WTC11 (cell line): ENCODE measurements at regions not wholly inside any gene's neighbourhood (a gene's known extent, or its start where the extent isn't known, plus 50 kb on each side); places are given as distances from the start of the nearest gene placed in this dataset.

Source experiments
- ATAC-seq: fragments of 200-7000 bp; cut with Tn5 transposase; 2 replicates; pipeline ENCODE4 v1.10.0; 2021; ENCODE audit warnings: mild to moderate bottlenecking, moderate library complexity
- CTCF ChIA-PET: fragments of 300-600 bp; sonication (Branson Sonifier 250); formaldehyde crosslinking; loops from one replicate; lab custom pipeline; 2021; ENCODE audit warnings: antibody characterized with exemption; lab: Charles Lee
- POLR2A ChIA-PET: fragments of 350-600 bp; sonication (Branson Sonifier 250); formaldehyde crosslinking; loops from one replicate; lab custom pipeline; 2021; ENCODE audit warnings: antibody characterized with exemption; lab: Charles Lee
- DNase-seq: peaks from one replicate; pipeline ENCODE4 v3.0.0; 2021; ENCODE audit warnings: low spot score
- H3K27ac Mint-ChIP-seq: 2 replicates; pipeline ENCODE4 v1.8.0; 2021; ENCODE audit warnings: mixed read lengths
- H3K27me3 Mint-ChIP-seq: 2 replicates; pipeline ENCODE4 v1.8.0; 2021; ENCODE audit warnings: low read depth, mild to moderate bottlenecking, moderate library complexity, mixed read lengths
- H3K36me3 Mint-ChIP-seq: 2 replicates; pipeline ENCODE4 v1.8.0; 2021; ENCODE audit warnings: mixed read lengths
- H3K4me1 Mint-ChIP-seq: 2 replicates; pipeline ENCODE4 v1.8.0; 2022; ENCODE audit warnings: mixed read lengths
- H3K4me3 Mint-ChIP-seq: 2 replicates; pipeline ENCODE4 v1.8.0; 2021; ENCODE audit warnings: mild to moderate bottlenecking, moderate library complexity, mixed read lengths
- H3K9me3 Mint-ChIP-seq: 2 replicates; pipeline ENCODE4 v1.8.0; 2021; ENCODE audit warnings: mixed read lengths
- CBFB ChIP-seq: sonication (generic); formaldehyde crosslinking; IDR thresholded peaks from 2 replicates; pipeline ENCODE4 v1.8.1; 2022; ENCODE audit warnings: mild to moderate bottlenecking, low read depth, missing genetic modification reagents
- FOXK1 ChIP-seq: sonication (generic); formaldehyde crosslinking; IDR thresholded peaks from 2 replicates; pipeline ENCODE4 v1.8.0; 2022; ENCODE audit warnings: mild to moderate bottlenecking, moderate library complexity, missing genetic modification reagents
- FOXP1 ChIP-seq: sonication (generic); formaldehyde crosslinking; IDR thresholded peaks from 2 replicates; pipeline ENCODE4 v1.8.0; 2022; ENCODE audit warnings: missing genetic modification reagents, mild to moderate bottlenecking, moderate library complexity, borderline replicate concordance
- HMGA2 ChIP-seq: fragments of 250-450 bp; sonication (Bioruptor Pico); IDR thresholded peaks from 2 replicates; pipeline ENCODE4 v1.4.0; 2021; ENCODE audit warnings: mild to moderate bottlenecking, moderate library complexity
- JUN ChIP-seq: sonication (generic); formaldehyde crosslinking; IDR thresholded peaks from 2 replicates; pipeline ENCODE4 v1.8.0; 2023; ENCODE audit warnings: mild to moderate bottlenecking, missing genetic modification reagents
- MYBL2 ChIP-seq: sonication (generic); formaldehyde crosslinking; IDR thresholded peaks from 2 replicates; pipeline ENCODE4 v1.8.1; 2023; ENCODE audit warnings: mild to moderate bottlenecking, moderate library complexity, missing genetic modification reagents
- NFATC4 ChIP-seq: fragments of 250-450 bp; sonication (Bioruptor Pico); IDR thresholded peaks from 2 replicates; pipeline ENCODE4 v1.9.0; 2021; ENCODE audit warnings: mild to moderate bottlenecking
- NFE2L1 ChIP-seq: sonication (generic); formaldehyde crosslinking; IDR thresholded peaks from 2 replicates; pipeline ENCODE4 v1.8.1; 2023; ENCODE audit warnings: missing genetic modification reagents
- NFYB ChIP-seq: sonication (generic); formaldehyde crosslinking; conservative IDR thresholded peaks from 2 replicates; pipeline ENCODE4 v1.8.0; 2022; ENCODE audit warnings: low read depth, missing genetic modification reagents
- NR1H2 ChIP-seq: sonication (generic); formaldehyde crosslinking; IDR thresholded peaks from 2 replicates; pipeline ENCODE4 v1.9.0; 2021; ENCODE audit warnings: mild to moderate bottlenecking, moderate library complexity, missing genetic modification reagents
- OVOL2 ChIP-seq: fragments of 250-450 bp; sonication (Bioruptor Pico); IDR thresholded peaks from 2 replicates; pipeline ENCODE4 v1.9.0; 2021; ENCODE audit warnings: mild to moderate bottlenecking, borderline replicate concordance
- RELA ChIP-seq: sonication (generic); formaldehyde crosslinking; IDR thresholded peaks from 2 replicates; pipeline ENCODE4 v1.8.1; 2022; ENCODE audit warnings: missing genetic modification reagents, mild to moderate bottlenecking, borderline replicate concordance
- RORB ChIP-seq: fragments of 250-450 bp; sonication (Bioruptor Pico); IDR thresholded peaks from 2 replicates; pipeline ENCODE4 v1.9.0; 2021; ENCODE audit warnings: mild to moderate bottlenecking
- SMAD4 ChIP-seq: sonication (generic); formaldehyde crosslinking; IDR thresholded peaks from 2 replicates; pipeline ENCODE4 v1.8.0; 2022; ENCODE audit warnings: mild to moderate bottlenecking, missing genetic modification reagents
- TCF7 ChIP-seq: sonication (generic); formaldehyde crosslinking; IDR thresholded peaks from 2 replicates; pipeline ENCODE4 v1.8.0; 2022; ENCODE audit warnings: mild to moderate bottlenecking, low read depth, missing genetic modification reagents, moderate library complexity
- TEAD4 ChIP-seq: sonication (generic); formaldehyde crosslinking; IDR thresholded peaks from 2 replicates; pipeline ENCODE4 v1.8.0; 2022; ENCODE audit warnings: mild to moderate bottlenecking, missing genetic modification reagents
- ZNF263 ChIP-seq: sonication (generic); formaldehyde crosslinking; IDR thresholded peaks from 2 replicates; pipeline ENCODE4 v1.8.1; 2022; ENCODE audit warnings: low read depth, mild to moderate bottlenecking, moderate library complexity, missing genetic modification reagents
- ZNF396 ChIP-seq: fragments of 250-450 bp; sonication (Bioruptor Pico); IDR thresholded peaks from 2 replicates; pipeline ENCODE4 v1.8.0; 2021; ENCODE audit warnings: mild to moderate bottlenecking, moderate library complexity, borderline replicate concordance
- TF ChIP-seq, protein P1 (sequence below): sonication (generic); formaldehyde crosslinking; conservative IDR thresholded peaks from 2 replicates; pipeline ENCODE4 v1.8.1; 2022; ENCODE audit warnings: mild to moderate bottlenecking, missing genetic modification reagents
- TF ChIP-seq, protein P2 (sequence below): sonication (generic); formaldehyde crosslinking; IDR thresholded peaks from 2 replicates; pipeline ENCODE4 v1.8.1; 2023; ENCODE audit warnings: mild to moderate bottlenecking, missing genetic modification reagents, moderate library complexity
- TF ChIP-seq, protein P3 (sequence below): sonication (generic); formaldehyde crosslinking; IDR thresholded peaks from 2 replicates; pipeline ENCODE4 v1.8.1; 2023; ENCODE audit warnings: mild to moderate bottlenecking, missing genetic modification reagents, borderline replicate concordance
- TF ChIP-seq, protein P4 (sequence below): fragments of 250-450 bp; sonication (Bioruptor Pico); IDR thresholded peaks from 2 replicates; pipeline ENCODE4 v1.9.0; 2021; ENCODE audit warnings: moderate library complexity, mild to moderate bottlenecking, inconsistent platforms, borderline replicate concordance
- TF ChIP-seq, protein P5 (sequence below): sonication (generic); formaldehyde crosslinking; IDR thresholded peaks from 2 replicates; pipeline ENCODE4 v1.8.0; 2022; ENCODE audit warnings: mild to moderate bottlenecking, missing genetic modification reagents
- TF ChIP-seq, protein P6 (sequence below): sonication (generic); formaldehyde crosslinking; IDR thresholded peaks from 2 replicates; pipeline ENCODE4 v1.8.0; 2022; ENCODE audit warnings: mild to moderate bottlenecking, missing genetic modification reagents
- TF ChIP-seq, protein P7 (sequence below): sonication (generic); formaldehyde crosslinking; IDR thresholded peaks from 2 replicates; pipeline ENCODE4 v1.8.0; 2022; ENCODE audit warnings: missing genetic modification reagents

DNA sequence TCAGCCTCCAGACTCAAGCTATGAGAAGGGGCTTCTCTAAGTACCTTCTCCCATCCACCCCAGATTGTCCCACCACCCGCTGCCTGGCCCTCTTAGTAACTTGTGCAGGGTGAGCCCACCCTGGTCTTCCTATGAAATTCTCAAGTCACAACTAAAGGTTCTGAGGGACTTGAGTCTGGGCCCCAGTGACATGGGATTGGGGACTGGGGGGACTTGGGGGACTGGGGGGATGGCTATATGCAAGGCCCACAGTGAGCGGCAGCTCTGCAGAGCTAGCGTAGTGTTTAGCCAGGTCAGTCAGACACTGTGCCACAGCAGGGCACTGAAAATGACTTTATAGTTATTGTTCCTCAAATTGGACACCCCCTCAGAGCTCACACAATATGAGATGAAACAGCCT lies 622.3 kb upstream of the CADM1 start (continued):
- TF ChIP-seq, protein P1, sequence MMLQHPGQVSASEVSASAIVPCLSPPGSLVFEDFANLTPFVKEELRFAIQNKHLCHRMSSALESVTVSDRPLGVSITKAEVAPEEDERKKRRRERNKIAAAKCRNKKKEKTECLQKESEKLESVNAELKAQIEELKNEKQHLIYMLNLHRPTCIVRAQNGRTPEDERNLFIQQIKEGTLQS, result no peak
- TF ChIP-seq, protein P2, sequence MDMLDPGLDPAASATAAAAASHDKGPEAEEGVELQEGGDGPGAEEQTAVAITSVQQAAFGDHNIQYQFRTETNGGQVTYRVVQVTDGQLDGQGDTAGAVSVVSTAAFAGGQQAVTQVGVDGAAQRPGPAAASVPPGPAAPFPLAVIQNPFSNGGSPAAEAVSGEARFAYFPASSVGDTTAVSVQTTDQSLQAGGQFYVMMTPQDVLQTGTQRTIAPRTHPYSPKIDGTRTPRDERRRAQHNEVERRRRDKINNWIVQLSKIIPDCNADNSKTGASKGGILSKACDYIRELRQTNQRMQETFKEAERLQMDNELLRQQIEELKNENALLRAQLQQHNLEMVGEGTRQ (CRISPR knock-in tag), result no peak

DNA sequence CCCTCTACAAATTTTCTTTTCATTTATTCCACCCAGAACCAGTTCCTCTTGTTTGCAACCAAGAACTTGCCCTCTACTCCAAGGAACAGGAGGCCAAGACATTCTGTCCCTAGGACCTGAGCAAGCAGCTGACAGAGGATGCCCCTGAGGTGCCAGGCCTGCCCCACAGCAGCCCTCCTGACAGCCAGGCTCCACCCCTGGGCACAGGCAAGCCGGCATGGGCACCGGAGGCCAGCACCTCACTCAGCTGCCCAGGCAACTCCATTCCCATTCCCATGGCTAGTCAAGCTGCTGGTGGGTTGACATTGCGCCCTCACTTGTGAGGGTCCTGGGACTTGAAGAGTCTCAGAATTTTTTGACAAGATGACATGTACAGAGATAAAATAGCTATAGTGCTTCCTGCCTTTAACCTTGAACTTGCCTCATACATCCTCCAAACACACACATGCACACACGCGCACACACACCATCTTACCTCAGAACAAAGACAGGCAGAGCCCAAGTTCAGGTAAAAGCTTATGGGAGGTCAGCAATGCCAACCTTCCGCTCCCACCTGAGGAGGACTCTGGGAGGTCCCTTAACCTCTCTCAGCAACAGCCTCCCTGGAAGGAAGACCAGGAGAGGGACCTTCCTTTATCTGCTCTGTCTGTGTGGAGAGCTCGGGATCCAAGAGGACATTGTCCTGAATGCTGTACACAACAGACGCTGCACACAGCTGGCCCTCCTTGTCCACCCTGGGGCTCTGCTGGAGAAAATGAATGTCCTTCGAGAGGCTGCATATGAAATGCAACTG lies 620.9 kb upstream of the CADM1 start:
- CTCF ChIA-PET, result no interaction called here
- no peaks in the 10 kb centered on the region for H3K9me3 Mint-ChIP-seq

DNA sequence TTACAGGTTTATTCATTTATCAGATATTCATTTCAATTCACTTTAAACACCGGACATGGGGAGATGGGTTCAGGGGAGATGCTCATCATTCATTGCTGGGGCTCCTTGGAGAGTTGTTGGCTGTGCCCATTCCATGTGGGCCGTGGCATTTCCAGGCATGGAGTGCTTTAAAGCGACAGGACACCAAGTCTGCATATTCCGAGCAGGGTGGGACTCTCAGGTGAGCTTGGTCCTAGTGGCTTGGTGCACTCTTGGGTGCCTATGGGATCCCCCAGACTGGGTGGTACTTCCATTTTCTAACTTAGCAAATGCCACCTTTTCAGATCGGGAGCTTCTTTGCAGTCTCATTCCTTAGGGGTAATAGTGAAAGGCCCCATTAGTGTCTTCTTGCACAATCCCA lies 619.5 kb upstream of the CADM1 start:
- Mint-ChIP-seq H3K9me3 (no peaks in the 10 kb centered on the region), H3K27ac (no peak overlapping the region), H3K4me1 (no peaks in the 10 kb centered on the region), H3K4me3 (no peak overlapping the region), H3K36me3 (no peaks in the 10 kb centered on the region)
- POLR2A ChIA-PET, result no interaction called here
- TF ChIP-seq, protein P3, sequence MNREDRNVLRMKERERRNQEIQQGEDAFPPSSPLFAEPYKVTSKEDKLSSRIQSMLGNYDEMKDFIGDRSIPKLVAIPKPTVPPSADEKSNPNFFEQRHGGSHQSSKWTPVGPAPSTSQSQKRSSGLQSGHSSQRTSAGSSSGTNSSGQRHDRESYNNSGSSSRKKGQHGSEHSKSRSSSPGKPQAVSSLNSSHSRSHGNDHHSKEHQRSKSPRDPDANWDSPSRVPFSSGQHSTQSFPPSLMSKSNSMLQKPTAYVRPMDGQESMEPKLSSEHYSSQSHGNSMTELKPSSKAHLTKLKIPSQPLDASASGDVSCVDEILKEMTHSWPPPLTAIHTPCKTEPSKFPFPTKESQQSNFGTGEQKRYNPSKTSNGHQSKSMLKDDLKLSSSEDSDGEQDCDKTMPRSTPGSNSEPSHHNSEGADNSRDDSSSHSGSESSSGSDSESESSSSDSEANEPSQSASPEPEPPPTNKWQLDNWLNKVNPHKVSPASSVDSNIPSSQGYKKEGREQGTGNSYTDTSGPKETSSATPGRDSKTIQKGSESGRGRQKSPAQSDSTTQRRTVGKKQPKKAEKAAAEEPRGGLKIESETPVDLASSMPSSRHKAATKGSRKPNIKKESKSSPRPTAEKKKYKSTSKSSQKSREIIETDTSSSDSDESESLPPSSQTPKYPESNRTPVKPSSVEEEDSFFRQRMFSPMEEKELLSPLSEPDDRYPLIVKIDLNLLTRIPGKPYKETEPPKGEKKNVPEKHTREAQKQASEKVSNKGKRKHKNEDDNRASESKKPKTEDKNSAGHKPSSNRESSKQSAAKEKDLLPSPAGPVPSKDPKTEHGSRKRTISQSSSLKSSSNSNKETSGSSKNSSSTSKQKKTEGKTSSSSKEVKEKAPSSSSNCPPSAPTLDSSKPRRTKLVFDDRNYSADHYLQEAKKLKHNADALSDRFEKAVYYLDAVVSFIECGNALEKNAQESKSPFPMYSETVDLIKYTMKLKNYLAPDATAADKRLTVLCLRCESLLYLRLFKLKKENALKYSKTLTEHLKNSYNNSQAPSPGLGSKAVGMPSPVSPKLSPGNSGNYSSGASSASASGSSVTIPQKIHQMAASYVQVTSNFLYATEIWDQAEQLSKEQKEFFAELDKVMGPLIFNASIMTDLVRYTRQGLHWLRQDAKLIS (CRISPR knock-in tag), result no peak
- TF ChIP-seq, protein P4, sequence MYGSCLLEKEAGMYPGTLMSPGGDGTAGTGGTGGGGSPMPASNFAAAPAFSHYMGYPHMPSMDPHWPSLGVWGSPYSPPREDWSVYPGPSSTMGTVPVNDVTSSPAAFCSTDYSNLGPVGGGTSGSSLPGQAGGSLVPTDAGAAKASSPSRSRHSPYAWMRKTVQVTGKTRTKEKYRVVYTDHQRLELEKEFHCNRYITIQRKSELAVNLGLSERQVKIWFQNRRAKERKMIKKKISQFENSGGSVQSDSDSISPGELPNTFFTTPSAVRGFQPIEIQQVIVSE (CRISPR knock-in tag), result no peak
- TF ChIP-seq, protein P5, sequence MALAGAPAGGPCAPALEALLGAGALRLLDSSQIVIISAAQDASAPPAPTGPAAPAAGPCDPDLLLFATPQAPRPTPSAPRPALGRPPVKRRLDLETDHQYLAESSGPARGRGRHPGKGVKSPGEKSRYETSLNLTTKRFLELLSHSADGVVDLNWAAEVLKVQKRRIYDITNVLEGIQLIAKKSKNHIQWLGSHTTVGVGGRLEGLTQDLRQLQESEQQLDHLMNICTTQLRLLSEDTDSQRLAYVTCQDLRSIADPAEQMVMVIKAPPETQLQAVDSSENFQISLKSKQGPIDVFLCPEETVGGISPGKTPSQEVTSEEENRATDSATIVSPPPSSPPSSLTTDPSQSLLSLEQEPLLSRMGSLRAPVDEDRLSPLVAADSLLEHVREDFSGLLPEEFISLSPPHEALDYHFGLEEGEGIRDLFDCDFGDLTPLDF (CRISPR knock-in tag), result no peak
- TF ChIP-seq HMGA2 (CRISPR knock-in tag) (no peak), RORB (CRISPR knock-in tag) (no peak), SMAD4 (CRISPR knock-in tag) (no peak), TEAD4 (CRISPR knock-in tag) (no peak), ZNF263 (no peak), MYBL2 (CRISPR knock-in tag) (no peak)
- TF ChIP-seq, protein P6, sequence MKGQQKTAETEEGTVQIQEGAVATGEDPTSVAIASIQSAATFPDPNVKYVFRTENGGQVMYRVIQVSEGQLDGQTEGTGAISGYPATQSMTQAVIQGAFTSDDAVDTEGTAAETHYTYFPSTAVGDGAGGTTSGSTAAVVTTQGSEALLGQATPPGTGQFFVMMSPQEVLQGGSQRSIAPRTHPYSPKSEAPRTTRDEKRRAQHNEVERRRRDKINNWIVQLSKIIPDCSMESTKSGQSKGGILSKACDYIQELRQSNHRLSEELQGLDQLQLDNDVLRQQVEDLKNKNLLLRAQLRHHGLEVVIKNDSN (CRISPR knock-in tag), result no peak
- TF ChIP-seq, all 79 proteins: peak for 0
- CTCF ChIA-PET, result interaction anchor here (1.1 kb wide), 1 partner anchor 135 kb away, joined by 3 read pairs; no protein-coding TSS in a partner anchor
- DNase-seq (no peak), ATAC-seq (no peak)
- H3K27me3 Mint-ChIP-seq, result peaks cover under 1% of the 10 kb centered on the region; the same call in 1 of the 2 replicates

More for the DNA sequence above, 620.9 kb upstream of the CADM1 start:
- POLR2A ChIA-PET, result no interaction called here
- Mint-ChIP-seq H3K27ac (no peak overlapping the region), H3K4me1 (no peaks in the 10 kb centered on the region)
- TF ChIP-seq NFYB (CRISPR knock-in tag), result no peak
- no peak for TF ChIP-seq OVOL2 (CRISPR knock-in tag)
- TF ChIP-seq ZNF396 (CRISPR knock-in tag), result no peak
- TF ChIP-seq CBFB, result no peak
- TF ChIP-seq, protein P7, sequence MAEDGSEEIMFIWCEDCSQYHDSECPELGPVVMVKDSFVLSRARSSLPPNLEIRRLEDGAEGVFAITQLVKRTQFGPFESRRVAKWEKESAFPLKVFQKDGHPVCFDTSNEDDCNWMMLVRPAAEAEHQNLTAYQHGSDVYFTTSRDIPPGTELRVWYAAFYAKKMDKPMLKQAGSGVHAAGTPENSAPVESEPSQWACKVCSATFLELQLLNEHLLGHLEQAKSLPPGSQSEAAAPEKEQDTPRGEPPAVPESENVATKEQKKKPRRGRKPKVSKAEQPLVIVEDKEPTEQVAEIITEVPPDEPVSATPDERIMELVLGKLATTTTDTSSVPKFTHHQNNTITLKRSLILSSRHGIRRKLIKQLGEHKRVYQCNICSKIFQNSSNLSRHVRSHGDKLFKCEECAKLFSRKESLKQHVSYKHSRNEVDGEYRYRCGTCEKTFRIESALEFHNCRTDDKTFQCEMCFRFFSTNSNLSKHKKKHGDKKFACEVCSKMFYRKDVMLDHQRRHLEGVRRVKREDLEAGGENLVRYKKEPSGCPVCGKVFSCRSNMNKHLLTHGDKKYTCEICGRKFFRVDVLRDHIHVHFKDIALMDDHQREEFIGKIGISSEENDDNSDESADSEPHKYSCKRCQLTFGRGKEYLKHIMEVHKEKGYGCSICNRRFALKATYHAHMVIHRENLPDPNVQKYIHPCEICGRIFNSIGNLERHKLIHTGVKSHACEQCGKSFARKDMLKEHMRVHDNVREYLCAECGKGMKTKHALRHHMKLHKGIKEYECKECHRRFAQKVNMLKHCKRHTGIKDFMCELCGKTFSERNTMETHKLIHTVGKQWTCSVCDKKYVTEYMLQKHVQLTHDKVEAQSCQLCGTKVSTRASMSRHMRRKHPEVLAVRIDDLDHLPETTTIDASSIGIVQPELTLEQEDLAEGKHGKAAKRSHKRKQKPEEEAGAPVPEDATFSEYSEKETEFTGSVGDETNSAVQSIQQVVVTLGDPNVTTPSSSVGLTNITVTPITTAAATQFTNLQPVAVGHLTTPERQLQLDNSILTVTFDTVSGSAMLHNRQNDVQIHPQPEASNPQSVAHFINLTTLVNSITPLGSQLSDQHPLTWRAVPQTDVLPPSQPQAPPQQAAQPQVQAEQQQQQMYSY (CRISPR knock-in tag), result no peak
- TF ChIP-seq TCF7 (CRISPR knock-in tag), result no peak
- TF ChIP-seq FOXK1 (CRISPR knock-in tag), result no peak
- no peak for TF ChIP-seq NFATC4 (CRISPR knock-in tag)
- no peak for TF ChIP-seq NR1H2 (CRISPR knock-in tag)
- no peak for TF ChIP-seq FOXP1 (CRISPR knock-in tag)
- no peak for TF ChIP-seq NFE2L1 (CRISPR knock-in tag)
- TF ChIP-seq RELA (CRISPR knock-in tag), result no peak
- TF ChIP-seq RORB (CRISPR knock-in tag), result no peak
- no peak for TF ChIP-seq JUN (CRISPR knock-in tag)
- TF ChIP-seq, all 79 proteins: peak for 0
- H3K27me3 Mint-ChIP-seq, result no peaks in the 10 kb centered on the region
- no peaks in the 10 kb centered on the region for H3K36me3 Mint-ChIP-seq
- no peak for DNase-seq
- no peak for ATAC-seq
- H3K4me3 Mint-ChIP-seq, result no peak overlapping the region
